Caco-2 (cell line): ENCODE measurements at regions not wholly inside any gene's neighbourhood (a gene's known extent, or its start where the extent isn't known, plus 50 kb on each side); places are given as distances from the start of the nearest gene placed in this dataset.

ENCODE experiments used
- BruUV-seq: library from RNA; stranded (reverse); fragments of 400-500 nt; replicated peaks from 2 replicates; lab custom pipeline; 2021; lab: Mats Ljungman, UMichigan
- CTCF ChIA-PET: fragments of 300-600 bp; sonication (Branson Sonifier 250); formaldehyde crosslinking; loops from one replicate; lab custom pipeline; 2022; ENCODE audit warnings: antibody characterized with exemption; lab: Charles Lee
- POLR2A ChIA-PET: fragments of 300-600 bp; sonication (Branson Sonifier 250); formaldehyde crosslinking; loops from one replicate; lab custom pipeline; 2022; ENCODE audit warnings: antibody characterized with exemption; lab: Charles Lee
- DNase-seq, 2 experiments: peaks; one replicate each; pipeline versions ENCODE4 v3.0.0 to v3.0.0-alpha.2; 2020 to 2022
- H3K27me3 ChIP-seq: replicated peaks from 2 replicates; pipeline ENCODE4 v1.6.0; 2011; ENCODE audit warnings: low read length; ENCODE audit not compliant: control insufficient read depth, insufficient read depth
- H3K36me3 ChIP-seq: 2 replicates; pipeline ENCODE4 v1.5.1; 2011; ENCODE audit warnings: low read length; ENCODE audit not compliant: control insufficient read depth, insufficient read depth
- H3K4me1 ChIP-seq: fragments of 250-450 bp; sonication (Bioruptor Pico); 2 replicates; pipeline ENCODE4 v1.5.1; 2020; ENCODE audit warnings: mild to moderate bottlenecking
- H3K4me3 ChIP-seq: 2 replicates; pipeline ENCODE4 v1.5.1; 2011; ENCODE audit warnings: low read depth, mild to moderate bottlenecking, control low read depth, low read length
- H3K9me3 ChIP-seq: fragments of 250-450 bp; sonication (Bioruptor Pico); 2 replicates; pipeline ENCODE4 v1.5.1; 2020; ENCODE audit warnings: mild to moderate bottlenecking, moderate library complexity
- H3K27ac Mint-ChIP-seq: one replicate; pipeline ENCODE4 v1.8.0; 2022; ENCODE audit warnings: mixed read lengths; ENCODE audit not compliant: unreplicated experiment
- H3K27me3 Mint-ChIP-seq: one replicate; pipeline ENCODE4 v1.8.0; 2022; ENCODE audit warnings: mixed read lengths; ENCODE audit not compliant: insufficient read depth, unreplicated experiment
- H3K36me3 Mint-ChIP-seq: one replicate; pipeline ENCODE4 v1.8.0; 2022; ENCODE audit warnings: mild to moderate bottlenecking, mixed read lengths; ENCODE audit not compliant: insufficient read depth, unreplicated experiment
- H3K4me1 Mint-ChIP-seq: one replicate; pipeline ENCODE4 v1.8.0; 2022; ENCODE audit warnings: low read depth, mixed read lengths; ENCODE audit not compliant: unreplicated experiment
- H3K4me3 Mint-ChIP-seq: one replicate; pipeline ENCODE4 v1.8.0; 2022; ENCODE audit warnings: mild to moderate bottlenecking, moderate library complexity, mixed read lengths; ENCODE audit not compliant: unreplicated experiment
- H3K9me3 Mint-ChIP-seq: one replicate; pipeline ENCODE4 v1.8.0; 2022; ENCODE audit warnings: mixed read lengths; ENCODE audit not compliant: unreplicated experiment
- intact Hi-C: fragments of 100-400 bp; cut with micrococcal nuclease; formaldehyde crosslinking; loops from one replicate; pipeline ENCODE4 v1.10.0; 2022; ENCODE audit not compliant: unreplicated experiment
- TF ChIP-seq, protein P1 (sequence below), 2 experiments: fragments of 200-600 bp in 1 of 2; IDR thresholded peaks; 1 replicate in 1 of 2; 2 replicates in 1 of 2; pipeline versions ENCODE4 v1.5.1 to v1.8.0; 2011 to 2022; ENCODE audit warnings: antibody characterized with exemption in 1 of 2, control low read depth in 1 of 2, inconsistent platforms in 1 of 2, low read depth in 1 of 2, low read length in 1 of 2, mild to moderate bottlenecking in 1 of 2, moderate library complexity in 1 of 2; ENCODE audit not compliant: insufficient read depth in 1 of 2, severe bottlenecking in 1 of 2, unreplicated experiment in 1 of 2

GRCh38 chr22:49326558-49326957 is 501.1 kb downstream of the BRD1 start:
- Mint-ChIP-seq H3K4me1 (no peaks in the 10 kb centered on the region), H3K9me3 (no peaks in the 10 kb centered on the region), H3K36me3 (no peaks in the 10 kb centered on the region), H3K4me3 (no peak overlapping the region), H3K27me3 (peaks cover 26% of the 10 kb centered on the region), H3K27ac (no peak overlapping the region)
- H3K36me3 ChIP-seq = no peaks in the 10 kb centered on the region
- TF ChIP-seq, protein P1, sequence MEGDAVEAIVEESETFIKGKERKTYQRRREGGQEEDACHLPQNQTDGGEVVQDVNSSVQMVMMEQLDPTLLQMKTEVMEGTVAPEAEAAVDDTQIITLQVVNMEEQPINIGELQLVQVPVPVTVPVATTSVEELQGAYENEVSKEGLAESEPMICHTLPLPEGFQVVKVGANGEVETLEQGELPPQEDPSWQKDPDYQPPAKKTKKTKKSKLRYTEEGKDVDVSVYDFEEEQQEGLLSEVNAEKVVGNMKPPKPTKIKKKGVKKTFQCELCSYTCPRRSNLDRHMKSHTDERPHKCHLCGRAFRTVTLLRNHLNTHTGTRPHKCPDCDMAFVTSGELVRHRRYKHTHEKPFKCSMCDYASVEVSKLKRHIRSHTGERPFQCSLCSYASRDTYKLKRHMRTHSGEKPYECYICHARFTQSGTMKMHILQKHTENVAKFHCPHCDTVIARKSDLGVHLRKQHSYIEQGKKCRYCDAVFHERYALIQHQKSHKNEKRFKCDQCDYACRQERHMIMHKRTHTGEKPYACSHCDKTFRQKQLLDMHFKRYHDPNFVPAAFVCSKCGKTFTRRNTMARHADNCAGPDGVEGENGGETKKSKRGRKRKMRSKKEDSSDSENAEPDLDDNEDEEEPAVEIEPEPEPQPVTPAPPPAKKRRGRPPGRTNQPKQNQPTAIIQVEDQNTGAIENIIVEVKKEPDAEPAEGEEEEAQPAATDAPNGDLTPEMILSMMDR (IDR thresholded peaks at IDR 0.05; ENCODE audit: insufficient read depth in 1 of 2, low read depth in 1 of 2, low read length in 1 of 2, severe bottlenecking in 1 of 2, unreplicated experiment in 1 of 2) = no peak
- CTCF ChIA-PET = interaction anchor here (0.7 kb wide), 1 partner anchor 54 kb away, joined by 3 read pairs; no protein-coding TSS in a partner anchor
- POLR2A ChIA-PET = no interaction called here
- H3K4me3 ChIP-seq = no peak overlapping the region
- no peak for DNase-seq
- H3K27me3 ChIP-seq = peaks cover 1% of the 10 kb centered on the region; the same call in 1 of the 2 replicates
- no TSS peak for BruUV-seq
- intact Hi-C loops = no loop called here
- H3K9me3 ChIP-seq = no peaks in the 10 kb centered on the region
- no peaks in the 10 kb centered on the region for H3K4me1 ChIP-seq

GRCh38 chr22:49325531-49326395 is 501.9 kb downstream of the BRD1 start:
- no peaks in the 10 kb centered on the region for H3K36me3 ChIP-seq
- TF ChIP-seq, protein P1 (IDR thresholded peaks at IDR 0.05; ENCODE audit: insufficient read depth in 1 of 2, low read depth in 1 of 2, low read length in 1 of 2, severe bottlenecking in 1 of 2, unreplicated experiment in 1 of 2) = no peak
- peaks cover 1% of the 10 kb centered on the region; the same call in 1 of the 2 replicates for H3K27me3 ChIP-seq
- no peak for DNase-seq
- no peaks in the 10 kb centered on the region for H3K9me3 Mint-ChIP-seq
- POLR2A ChIA-PET = no interaction called here
- H3K4me3 ChIP-seq = no peak overlapping the region
- CTCF ChIA-PET = no interaction called here
- intact Hi-C loops = no loop called here
- H3K27ac Mint-ChIP-seq = no peak overlapping the region
- peaks cover 26% of the 10 kb centered on the region for H3K27me3 Mint-ChIP-seq
- H3K4me1 Mint-ChIP-seq = no peaks in the 10 kb centered on the region
- no TSS peak for BruUV-seq
- H3K4me1 ChIP-seq = no peaks in the 10 kb centered on the region
- H3K4me3 Mint-ChIP-seq = no peak overlapping the region
- H3K36me3 Mint-ChIP-seq = no peaks in the 10 kb centered on the region
- no peaks in the 10 kb centered on the region for H3K9me3 ChIP-seq

GRCh38 chr22:49324527-49325491 is 502.9 kb downstream of the BRD1 start:
- no peaks in the 10 kb centered on the region for H3K4me1 Mint-ChIP-seq
- CTCF ChIA-PET = no interaction called here

More at GRCh38 chr22:49324527-49325491, 502.9 kb downstream of the BRD1 start:
- Mint-ChIP-seq H3K9me3 (no peaks in the 10 kb centered on the region), H3K27ac (no peak overlapping the region), H3K36me3 (no peaks in the 10 kb centered on the region), H3K27me3 (peaks cover 27% of the 10 kb centered on the region), H3K4me3 (no peak overlapping the region)
- no peaks in the 10 kb centered on the region for H3K4me1 ChIP-seq
- no peak overlapping the region for H3K4me3 ChIP-seq
- POLR2A ChIA-PET = no interaction called here
- intact Hi-C loops = no loop called here
- BruUV-seq = no TSS peak
- no peak for DNase-seq
- TF ChIP-seq, protein P1 (IDR thresholded peaks at IDR 0.05; ENCODE audit: insufficient read depth in 1 of 2, low read depth in 1 of 2, low read length in 1 of 2, severe bottlenecking in 1 of 2, unreplicated experiment in 1 of 2) = no peak
- no peaks in the 10 kb centered on the region for H3K36me3 ChIP-seq
- H3K9me3 ChIP-seq = no peaks in the 10 kb centered on the region
- H3K27me3 ChIP-seq = peaks cover 1% of the 10 kb centered on the region; the same call in 1 of the 2 replicates
